ENCODE measurements at regions not wholly inside any gene's neighbourhood (a gene's known extent, or its start where the extent isn't known, plus 50 kb on each side); places are given as distances from the start of the nearest gene placed in this dataset.

DNA sequence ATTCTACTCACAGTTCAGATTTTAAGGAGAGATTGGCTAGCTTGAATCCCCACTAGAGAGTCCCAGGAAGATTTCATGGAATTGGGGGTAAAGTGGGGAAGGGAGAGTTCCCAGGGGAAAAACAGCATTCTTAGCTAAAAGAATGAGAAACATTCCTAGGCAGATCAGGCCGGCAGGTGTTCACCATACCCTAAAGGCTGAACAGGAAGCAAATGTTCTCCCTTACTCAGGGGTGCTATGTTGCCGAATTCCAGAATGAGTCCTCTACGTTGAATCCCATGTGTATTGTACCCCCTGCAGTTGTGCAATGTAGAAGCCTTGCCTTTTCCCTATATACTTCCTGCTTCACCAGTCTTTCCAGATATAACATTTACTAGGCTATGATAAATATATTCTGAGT lies 135.2 kb upstream of the NCAM1 start:
- intact Hi-C loops (cut with DNase I; ENCODE audit: low total_unique reads), result no loop called here
- DNase-seq (ENCODE audit: low spot score in 2 of 2), result no peak
- no peak for TF ChIP-seq POLR2A (IDR thresholded peaks at IDR 0.05)
- TF ChIP-seq, protein P1, sequence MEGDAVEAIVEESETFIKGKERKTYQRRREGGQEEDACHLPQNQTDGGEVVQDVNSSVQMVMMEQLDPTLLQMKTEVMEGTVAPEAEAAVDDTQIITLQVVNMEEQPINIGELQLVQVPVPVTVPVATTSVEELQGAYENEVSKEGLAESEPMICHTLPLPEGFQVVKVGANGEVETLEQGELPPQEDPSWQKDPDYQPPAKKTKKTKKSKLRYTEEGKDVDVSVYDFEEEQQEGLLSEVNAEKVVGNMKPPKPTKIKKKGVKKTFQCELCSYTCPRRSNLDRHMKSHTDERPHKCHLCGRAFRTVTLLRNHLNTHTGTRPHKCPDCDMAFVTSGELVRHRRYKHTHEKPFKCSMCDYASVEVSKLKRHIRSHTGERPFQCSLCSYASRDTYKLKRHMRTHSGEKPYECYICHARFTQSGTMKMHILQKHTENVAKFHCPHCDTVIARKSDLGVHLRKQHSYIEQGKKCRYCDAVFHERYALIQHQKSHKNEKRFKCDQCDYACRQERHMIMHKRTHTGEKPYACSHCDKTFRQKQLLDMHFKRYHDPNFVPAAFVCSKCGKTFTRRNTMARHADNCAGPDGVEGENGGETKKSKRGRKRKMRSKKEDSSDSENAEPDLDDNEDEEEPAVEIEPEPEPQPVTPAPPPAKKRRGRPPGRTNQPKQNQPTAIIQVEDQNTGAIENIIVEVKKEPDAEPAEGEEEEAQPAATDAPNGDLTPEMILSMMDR (IDR thresholded peaks at IDR 0.05), result no peak
- WGBS, 2 donors, result 29 to 31% methylated on average over 3 of the region's 3 CpGs
- H3K4me3 ChIP-seq (ENCODE audit: low read depth, poor library complexity, severe bottlenecking), result no peak overlapping the region

DNA sequence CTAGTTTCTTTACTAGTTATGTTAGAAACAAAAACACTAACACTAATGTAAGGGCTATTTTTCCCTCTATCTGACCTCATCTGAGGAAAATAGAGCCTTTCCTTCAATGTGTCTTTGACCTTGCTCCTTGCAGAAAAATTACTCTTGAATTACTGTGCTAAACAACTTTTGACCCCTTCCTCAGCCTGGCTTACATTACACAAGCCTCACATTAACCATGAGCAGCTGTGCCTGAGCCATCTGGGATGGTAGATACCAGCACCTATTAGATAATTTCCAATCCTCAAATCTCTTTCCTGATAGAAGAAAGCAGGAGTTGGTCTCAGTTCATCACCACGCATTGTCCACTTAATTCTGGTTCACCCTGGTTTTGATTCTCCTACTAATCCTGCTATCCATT lies 134.4 kb upstream of the NCAM1 start:
- no peak for DNase-seq (ENCODE audit: low spot score in 2 of 2)
- intact Hi-C loops (cut with DNase I; ENCODE audit: low total_unique reads), result no loop called here
- no peak overlapping the region for H3K4me3 ChIP-seq (ENCODE audit: low read depth, poor library complexity, severe bottlenecking)
- 86 to 96% methylated on average over 1 of the region's 1 CpG for WGBS, 2 donors
- TF ChIP-seq, protein P1 (IDR thresholded peaks at IDR 0.05), result no peak
- TF ChIP-seq POLR2A (IDR thresholded peaks at IDR 0.05), result no peak

DNA sequence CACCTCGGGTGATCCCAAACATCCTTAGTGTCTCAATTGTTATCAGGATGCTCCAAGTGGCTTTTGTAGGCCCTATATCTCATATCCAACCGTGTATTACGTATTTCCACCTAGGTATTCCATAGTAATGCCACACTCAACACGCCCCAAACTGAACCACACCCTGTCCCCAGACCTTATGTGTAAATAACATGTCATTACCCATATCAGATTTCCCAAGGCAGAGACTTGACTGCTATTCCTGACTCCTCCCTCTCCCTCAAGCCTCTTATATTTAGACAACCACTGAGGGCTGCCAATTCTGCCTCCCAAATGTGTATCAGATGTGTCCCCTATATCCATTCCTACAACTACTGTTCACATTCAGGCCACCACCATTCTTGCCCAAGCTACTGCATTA lies 132.8 kb upstream of the NCAM1 start:
- intact Hi-C loops (cut with DNase I; ENCODE audit: low total_unique reads), result no loop called here
- no peak for DNase-seq (ENCODE audit: low spot score in 2 of 2)
- H3K4me3 ChIP-seq (ENCODE audit: low read depth, poor library complexity, severe bottlenecking), result no peak overlapping the region
- WGBS, 2 donors, result 78 to 87% methylated on average over 4 of the region's 4 CpGs
- TF ChIP-seq POLR2A (IDR thresholded peaks at IDR 0.05), result no peak
- TF ChIP-seq, protein P1 (IDR thresholded peaks at IDR 0.05), result no peak

DNA sequence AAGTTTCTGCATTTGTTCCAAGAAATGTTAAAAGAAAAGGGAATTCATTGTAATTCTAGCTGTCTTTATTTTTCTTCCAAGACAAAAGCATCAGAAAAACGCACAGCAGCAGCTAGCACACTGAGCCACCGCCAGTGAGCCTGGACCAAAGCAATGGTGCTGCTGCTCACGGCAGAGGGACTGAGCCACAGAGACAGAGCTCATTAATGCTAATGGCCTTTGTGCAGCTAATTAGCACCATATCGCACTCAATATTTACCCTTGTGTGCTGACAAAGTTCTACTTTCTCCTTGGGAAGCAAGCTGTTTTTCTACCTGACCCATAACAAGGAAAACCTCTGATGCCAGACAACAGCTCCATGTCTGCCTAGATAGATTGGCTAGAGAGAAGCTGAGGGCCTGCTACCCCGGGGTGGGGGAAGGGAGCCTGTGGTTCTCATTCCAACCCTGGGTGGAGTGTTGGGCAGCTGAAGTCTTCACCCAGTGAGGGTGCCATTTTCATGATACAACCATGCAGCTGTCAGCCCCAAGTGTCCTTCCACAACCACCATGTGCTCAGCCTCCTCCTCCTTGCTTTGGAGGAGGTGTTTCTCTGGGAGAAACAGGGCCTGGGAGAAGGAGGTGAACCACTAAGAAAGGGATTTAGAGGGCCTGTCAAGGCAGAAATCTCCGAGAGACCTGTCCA lies 131.1 kb upstream of the NCAM1 start:
- TF ChIP-seq, protein P1 (IDR thresholded peaks at IDR 0.05), result no peak
- TF ChIP-seq POLR2A (IDR thresholded peaks at IDR 0.05), result no peak
- intact Hi-C loops (cut with DNase I; ENCODE audit: low total_unique reads), result no loop called here
- no peak overlapping the region for H3K4me3 ChIP-seq (ENCODE audit: low read depth, poor library complexity, severe bottlenecking)
- WGBS, 2 donors, result 82 to 84% methylated on average over 6 of the region's 6 CpGs
- no peak for DNase-seq (ENCODE audit: low spot score in 2 of 2)

DNA sequence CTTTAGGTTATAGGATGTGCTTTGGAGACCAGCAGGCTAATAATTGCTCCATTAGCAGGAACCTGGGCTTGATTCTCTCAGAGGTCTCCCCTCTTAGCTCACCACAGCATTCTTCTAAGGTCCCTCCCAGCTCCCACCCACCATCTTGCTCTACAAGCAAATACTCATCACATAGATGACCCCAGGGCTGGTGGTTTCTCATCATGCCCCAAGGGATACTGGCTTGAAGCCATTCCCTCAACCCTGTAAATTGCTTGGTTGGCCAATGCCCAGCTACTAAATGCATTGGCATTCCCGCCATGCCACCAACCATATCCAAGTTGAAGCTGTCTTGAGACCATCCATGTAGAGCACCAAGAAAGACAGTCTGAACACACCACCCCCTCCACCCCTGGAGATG lies 130.2 kb upstream of the NCAM1 start:
- no peak for DNase-seq (ENCODE audit: low spot score in 2 of 2)
- no peak for TF ChIP-seq POLR2A (IDR thresholded peaks at IDR 0.05)
- TF ChIP-seq, protein P1 (IDR thresholded peaks at IDR 0.05), result no peak
- 83 to 95% methylated on average over 1 of the region's 1 CpG for WGBS, 2 donors
- no peak overlapping the region for H3K4me3 ChIP-seq (ENCODE audit: low read depth, poor library complexity, severe bottlenecking)
- intact Hi-C loops (cut with DNase I; ENCODE audit: low total_unique reads), result no loop called here
